Neural cell (in vitro differentiated cells): ENCODE measurements at regions not wholly inside any gene's neighbourhood (a gene's known extent, or its start where the extent isn't known, plus 50 kb on each side); places are given as distances from the start of the nearest gene placed in this dataset.

Source experiments
- EP300 ChIP-seq: fragments of 450-650 bp; conservative IDR thresholded peaks from 2 replicates; pipeline ENCODE4 v1.6.1; 2014; ENCODE audit warnings: antibody characterized with exemption, mild to moderate bottlenecking, moderate library complexity; ENCODE audit not compliant: poor library complexity, severe bottlenecking
- EZH2 ChIP-seq: fragments of 200-600, 300-800 bp; shearing (Covaris generic), sonication (generic); IDR thresholded peaks from 2 replicates; pipeline ENCODE4 v1.6.1; 2014; ENCODE audit warnings: antibody characterized with exemption, low read length, borderline replicate concordance, mild to moderate bottlenecking; ENCODE audit not compliant: insufficient read depth, poor library complexity, severe bottlenecking
- MXI1 ChIP-seq: fragments of 450-650 bp; conservative IDR thresholded peaks from 2 replicates; pipeline ENCODE4 v1.6.1; 2014; ENCODE audit warnings: antibody characterized with exemption, mild to moderate bottlenecking; ENCODE audit not compliant: poor library complexity, severe bottlenecking
- POLR2AphosphoS5 ChIP-seq: IDR thresholded peaks from 2 replicates; pipeline ENCODE4 v1.6.1; 2012
- RAD21 ChIP-seq: fragments of 450-650 bp; conservative IDR thresholded peaks from 2 replicates; pipeline ENCODE4 v1.6.1; 2014; ENCODE audit warnings: antibody characterized with exemption, mild to moderate bottlenecking, moderate library complexity
- SMC3 ChIP-seq: fragments of 450-650 bp; conservative IDR thresholded peaks from 2 replicates; pipeline ENCODE4 v1.6.1; 2014; ENCODE audit warnings: antibody characterized with exemption, mild to moderate bottlenecking, moderate library complexity; ENCODE audit not compliant: poor library complexity
- TF ChIP-seq, protein P1 (sequence below): fragments of 450-650 bp; IDR thresholded peaks from 2 replicates; pipeline ENCODE4 v1.5.1; 2014; ENCODE audit warnings: antibody characterized with exemption, mild to moderate bottlenecking, moderate library complexity; ENCODE audit not compliant: poor library complexity, severe bottlenecking
- TF ChIP-seq, protein P2 (sequence below): IDR thresholded peaks from 2 replicates; pipeline ENCODE4 v1.6.1; 2012; ENCODE audit warnings: borderline replicate concordance

DNA sequence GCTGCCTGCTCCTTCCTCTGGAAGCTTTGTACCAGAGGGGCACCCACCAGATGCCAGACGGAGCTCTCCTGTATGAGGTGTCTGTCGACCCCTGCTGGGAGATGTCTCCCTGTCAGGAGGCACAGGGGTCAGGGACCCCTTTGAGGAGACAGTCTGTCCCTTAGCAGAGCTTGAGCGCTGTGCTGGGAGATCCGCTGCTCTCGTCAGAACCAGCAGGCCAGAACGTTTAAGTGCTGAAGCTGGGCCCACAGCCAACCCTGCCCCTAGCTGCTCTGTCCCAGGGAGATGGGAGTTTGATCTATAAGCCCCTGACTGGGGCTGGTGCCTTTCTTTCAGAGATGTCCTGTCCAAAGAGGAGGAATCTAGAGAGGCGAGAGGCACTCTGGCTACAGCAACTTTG is 260.3 kb upstream of the GPRIN3 start:
- TF ChIP-seq, protein P1, sequence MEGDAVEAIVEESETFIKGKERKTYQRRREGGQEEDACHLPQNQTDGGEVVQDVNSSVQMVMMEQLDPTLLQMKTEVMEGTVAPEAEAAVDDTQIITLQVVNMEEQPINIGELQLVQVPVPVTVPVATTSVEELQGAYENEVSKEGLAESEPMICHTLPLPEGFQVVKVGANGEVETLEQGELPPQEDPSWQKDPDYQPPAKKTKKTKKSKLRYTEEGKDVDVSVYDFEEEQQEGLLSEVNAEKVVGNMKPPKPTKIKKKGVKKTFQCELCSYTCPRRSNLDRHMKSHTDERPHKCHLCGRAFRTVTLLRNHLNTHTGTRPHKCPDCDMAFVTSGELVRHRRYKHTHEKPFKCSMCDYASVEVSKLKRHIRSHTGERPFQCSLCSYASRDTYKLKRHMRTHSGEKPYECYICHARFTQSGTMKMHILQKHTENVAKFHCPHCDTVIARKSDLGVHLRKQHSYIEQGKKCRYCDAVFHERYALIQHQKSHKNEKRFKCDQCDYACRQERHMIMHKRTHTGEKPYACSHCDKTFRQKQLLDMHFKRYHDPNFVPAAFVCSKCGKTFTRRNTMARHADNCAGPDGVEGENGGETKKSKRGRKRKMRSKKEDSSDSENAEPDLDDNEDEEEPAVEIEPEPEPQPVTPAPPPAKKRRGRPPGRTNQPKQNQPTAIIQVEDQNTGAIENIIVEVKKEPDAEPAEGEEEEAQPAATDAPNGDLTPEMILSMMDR: no peak
- no peak for TF ChIP-seq EZH2
- no peak for TF ChIP-seq MXI1
- no peak for TF ChIP-seq POLR2AphosphoS5
- no peak for TF ChIP-seq EP300
- TF ChIP-seq RAD21: no peak
- TF ChIP-seq, protein P2, sequence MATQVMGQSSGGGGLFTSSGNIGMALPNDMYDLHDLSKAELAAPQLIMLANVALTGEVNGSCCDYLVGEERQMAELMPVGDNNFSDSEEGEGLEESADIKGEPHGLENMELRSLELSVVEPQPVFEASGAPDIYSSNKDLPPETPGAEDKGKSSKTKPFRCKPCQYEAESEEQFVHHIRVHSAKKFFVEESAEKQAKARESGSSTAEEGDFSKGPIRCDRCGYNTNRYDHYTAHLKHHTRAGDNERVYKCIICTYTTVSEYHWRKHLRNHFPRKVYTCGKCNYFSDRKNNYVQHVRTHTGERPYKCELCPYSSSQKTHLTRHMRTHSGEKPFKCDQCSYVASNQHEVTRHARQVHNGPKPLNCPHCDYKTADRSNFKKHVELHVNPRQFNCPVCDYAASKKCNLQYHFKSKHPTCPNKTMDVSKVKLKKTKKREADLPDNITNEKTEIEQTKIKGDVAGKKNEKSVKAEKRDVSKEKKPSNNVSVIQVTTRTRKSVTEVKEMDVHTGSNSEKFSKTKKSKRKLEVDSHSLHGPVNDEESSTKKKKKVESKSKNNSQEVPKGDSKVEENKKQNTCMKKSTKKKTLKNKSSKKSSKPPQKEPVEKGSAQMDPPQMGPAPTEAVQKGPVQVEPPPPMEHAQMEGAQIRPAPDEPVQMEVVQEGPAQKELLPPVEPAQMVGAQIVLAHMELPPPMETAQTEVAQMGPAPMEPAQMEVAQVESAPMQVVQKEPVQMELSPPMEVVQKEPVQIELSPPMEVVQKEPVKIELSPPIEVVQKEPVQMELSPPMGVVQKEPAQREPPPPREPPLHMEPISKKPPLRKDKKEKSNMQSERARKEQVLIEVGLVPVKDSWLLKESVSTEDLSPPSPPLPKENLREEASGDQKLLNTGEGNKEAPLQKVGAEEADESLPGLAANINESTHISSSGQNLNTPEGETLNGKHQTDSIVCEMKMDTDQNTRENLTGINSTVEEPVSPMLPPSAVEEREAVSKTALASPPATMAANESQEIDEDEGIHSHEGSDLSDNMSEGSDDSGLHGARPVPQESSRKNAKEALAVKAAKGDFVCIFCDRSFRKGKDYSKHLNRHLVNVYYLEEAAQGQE: no peak
- no peak for TF ChIP-seq SMC3
